Activated CD4-positive, alpha-beta T cell treated with anti-CD3 and anti-CD28 coated beads, Interleukin-2, amount 50 U/mL, for 1 hour (primary cell): ENCODE measurements at regions not wholly inside any gene's neighbourhood (a gene's known extent, or its start where the extent isn't known, plus 50 kb on each side); places are given as distances from the start of the nearest gene placed in this dataset.
"Not testable (repeated sequence)": the region's sequence is repeated elsewhere in the genome, so short reads cannot be mapped to it uniquely, and the experiment has no call there.

ENCODE experiments used
- DNase-seq: peaks from one replicate; pipeline ENCODE4 v3.0.0-alpha.2; 2020

GRCh38 chr11:87628957-87629356, 546.3 kb downstream of the RAB38 start:
- no peak for DNase-seq

- no peak for DNase-seq
These were observed 547.1 kb downstream of the RAB38 start for GRCh38 chr11:87628026-87628580.

- DNase-seq: not testable (repeated sequence)
These were observed 551.5 kb downstream of the RAB38 start for GRCh38 chr11:87623531-87624365.

GRCh38 chr11:87616511-87616910, 558.7 kb downstream of the RAB38 start:
- no peak for DNase-seq

DNA sequence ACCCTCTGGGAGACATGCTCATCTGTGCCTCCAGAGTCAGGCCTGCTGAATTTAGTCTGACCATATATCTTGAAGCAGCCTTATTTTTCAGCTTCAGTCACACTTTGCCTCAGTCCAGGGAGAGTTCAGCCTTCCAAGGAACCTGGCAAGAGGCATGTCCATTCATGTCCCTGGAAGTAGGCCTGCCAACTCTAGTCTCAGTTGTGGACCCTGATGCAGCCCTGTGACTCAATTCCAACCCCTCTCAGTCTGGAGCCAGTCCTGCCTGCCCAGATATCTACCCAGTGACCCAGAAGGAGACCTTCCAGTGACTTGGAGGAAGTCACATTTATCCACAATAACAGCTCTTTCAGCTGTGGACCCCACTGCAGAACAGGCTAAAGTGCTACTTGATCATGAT, 566.6 kb downstream of the TMEM135 start:
- DNase-seq: no peak

DNA sequence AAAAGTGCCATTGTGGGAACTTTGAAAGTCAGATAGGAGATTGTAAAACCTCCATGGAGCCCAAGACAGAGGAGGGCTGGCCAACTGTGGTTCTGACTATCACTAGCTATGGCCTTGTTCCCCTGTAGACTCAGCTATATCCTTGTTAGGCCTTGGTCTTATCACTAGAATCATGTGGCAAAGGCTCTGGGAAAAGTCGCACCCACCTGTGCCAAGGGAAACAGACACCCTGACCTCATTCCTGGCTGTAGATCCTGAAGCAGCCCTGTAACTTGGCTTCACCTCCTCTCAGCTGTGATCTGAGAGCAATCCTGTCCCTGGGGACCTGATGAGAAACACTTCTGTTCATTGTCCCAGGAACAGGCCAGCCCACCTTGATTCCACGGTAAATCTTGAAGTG, 566.2 kb downstream of the TMEM135 start:
- no peak for DNase-seq

GRCh38 chr11:87602776-87603175, 565.0 kb downstream of the TMEM135 start:
- no peak for DNase-seq

DNA sequence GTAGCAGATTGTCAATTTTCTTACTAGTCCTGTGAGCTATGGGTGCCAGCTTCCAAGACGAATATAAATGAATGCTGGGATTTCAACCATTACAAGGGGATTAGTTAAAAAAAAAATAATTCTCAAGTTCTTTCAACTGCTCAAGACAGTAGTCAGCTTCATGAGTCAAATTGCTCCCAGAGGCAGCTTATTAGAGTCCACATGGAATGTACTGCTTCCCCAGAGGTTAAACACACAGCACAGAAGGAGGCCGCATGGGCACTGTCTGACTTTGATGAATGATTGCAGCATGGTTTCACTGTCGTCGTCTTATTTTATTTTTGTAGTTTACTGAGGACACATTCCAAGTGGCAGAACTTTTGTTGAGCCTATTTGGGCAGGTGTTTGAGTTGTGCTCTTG, 563.2 kb downstream of the TMEM135 start:
- DNase-seq: no peak

DNA sequence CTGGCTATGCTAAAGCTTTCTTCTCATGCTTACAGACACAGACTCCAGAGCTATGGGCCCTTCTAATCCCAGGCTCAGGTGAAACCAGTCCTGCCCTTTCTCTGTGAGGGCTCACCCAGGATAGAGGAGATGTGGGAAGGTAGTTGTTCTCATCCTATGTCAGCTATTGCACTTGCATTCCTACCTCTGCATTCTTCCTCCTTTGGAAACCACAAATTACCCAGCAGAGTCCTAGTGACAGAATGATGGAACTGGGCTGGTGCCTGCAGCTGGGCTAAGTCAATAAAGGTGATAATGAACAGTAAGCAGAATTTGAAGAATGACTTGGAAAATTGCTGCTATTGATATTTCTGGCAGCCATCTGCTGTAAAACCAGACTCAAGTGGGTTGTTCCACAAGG, 560.0 kb downstream of the TMEM135 start:
- DNase-seq: no peak

GRCh38 chr11:87596176-87596575, 558.4 kb downstream of the TMEM135 start:
- DNase-seq: no peak

- DNase-seq: no peak
These were observed 551.3 kb downstream of the TMEM135 start for GRCh38 chr11:87589082-87589481.

- not testable (repeated sequence) for DNase-seq
These were observed 547.9 kb downstream of the TMEM135 start for GRCh38 chr11:87585613-87586012.

- DNase-seq: no peak
These were observed 546.2 kb downstream of the TMEM135 start for GRCh38 chr11:87583931-87584330.

DNA sequence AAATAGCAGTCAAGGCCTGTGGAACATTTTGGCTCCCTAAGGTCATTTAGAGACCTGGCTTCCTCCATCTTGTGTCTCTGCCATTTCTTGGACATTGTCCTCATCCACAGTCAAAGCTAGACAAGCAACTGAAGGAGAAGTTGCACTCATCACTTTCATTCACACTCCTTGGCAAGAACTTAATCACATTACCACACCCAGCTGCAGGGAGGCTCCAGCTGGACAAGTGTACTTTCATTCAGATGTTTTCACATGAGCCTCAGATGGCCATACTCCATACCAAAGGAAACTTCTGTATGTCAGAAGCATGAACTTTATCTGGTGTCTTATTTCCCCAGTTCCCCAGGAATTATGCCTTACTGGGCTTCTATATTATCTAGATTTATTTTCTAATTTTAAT, 537.4 kb downstream of the TMEM135 start:
- DNase-seq: no peak

GRCh38 chr11:87574193-87574592, 536.5 kb downstream of the TMEM135 start:
- DNase-seq: no peak

DNA sequence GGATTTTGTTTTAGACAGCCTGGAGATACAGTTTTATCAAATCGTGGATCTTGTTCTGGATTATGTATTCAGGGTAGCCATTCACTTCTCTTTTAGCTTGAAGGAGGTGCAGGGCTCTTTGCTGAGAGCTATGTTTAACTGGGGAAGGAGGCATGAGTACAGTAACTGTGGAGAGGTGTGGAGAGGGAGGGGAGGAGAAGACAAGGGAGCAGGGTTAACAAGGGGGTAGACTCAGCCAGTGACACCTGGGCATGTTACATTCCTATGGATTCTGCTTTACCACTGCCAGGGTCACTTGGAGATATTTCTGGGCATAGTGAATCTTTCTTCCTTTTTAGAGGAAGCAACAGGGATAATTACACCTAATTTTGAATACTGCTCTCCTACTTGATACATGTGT, 536.0 kb downstream of the TMEM135 start:
- DNase-seq: no peak

GRCh38 chr11:87572881-87573280, 535.1 kb downstream of the TMEM135 start:
- DNase-seq: no peak

DNA sequence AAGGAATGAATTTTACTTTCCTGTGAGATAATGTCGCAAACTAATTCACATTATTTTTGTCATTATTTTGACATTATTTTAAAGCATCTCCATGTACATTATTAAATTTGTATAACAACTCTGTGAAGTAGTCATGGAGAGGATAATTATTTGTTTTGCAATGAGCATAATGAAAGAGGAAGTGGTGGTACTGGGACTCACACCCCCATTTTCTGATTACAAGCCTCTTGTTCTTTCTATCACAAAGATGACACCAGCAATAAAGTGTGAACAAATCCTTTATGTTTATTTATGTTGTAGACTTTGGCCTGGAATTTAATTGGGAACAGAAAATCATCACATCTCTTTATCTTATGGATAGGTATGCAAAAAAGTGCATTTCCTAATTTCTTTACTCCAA, 522.6 kb downstream of the TMEM135 start:
- DNase-seq: no peak

DNA sequence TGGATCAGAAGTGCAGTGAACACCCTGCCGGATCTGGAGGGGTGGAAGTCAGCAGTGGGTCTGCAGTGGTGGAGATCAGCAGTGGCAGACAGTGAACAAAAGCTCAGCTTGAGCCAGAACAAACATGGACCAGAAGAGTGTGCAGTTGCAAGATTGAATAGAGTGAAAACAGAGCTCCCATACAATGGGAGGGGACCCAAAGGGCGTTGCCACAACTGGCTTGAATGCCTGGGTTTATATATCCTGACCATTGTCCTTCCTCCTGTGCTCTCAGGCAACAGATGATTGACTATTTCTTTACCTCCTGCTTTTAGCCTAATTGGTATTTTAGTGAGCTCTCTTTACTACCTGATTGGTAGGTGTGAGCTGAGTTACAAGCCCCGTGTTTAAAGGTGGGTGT, 522.1 kb downstream of the TMEM135 start:
- DNase-seq: not testable (repeated sequence)

GRCh38 chr11:87555101-87555500, 517.4 kb downstream of the TMEM135 start:
- no peak for DNase-seq

- no peak for DNase-seq
These were observed 511.1 kb downstream of the TMEM135 start for GRCh38 chr11:87548797-87549196.

DNA sequence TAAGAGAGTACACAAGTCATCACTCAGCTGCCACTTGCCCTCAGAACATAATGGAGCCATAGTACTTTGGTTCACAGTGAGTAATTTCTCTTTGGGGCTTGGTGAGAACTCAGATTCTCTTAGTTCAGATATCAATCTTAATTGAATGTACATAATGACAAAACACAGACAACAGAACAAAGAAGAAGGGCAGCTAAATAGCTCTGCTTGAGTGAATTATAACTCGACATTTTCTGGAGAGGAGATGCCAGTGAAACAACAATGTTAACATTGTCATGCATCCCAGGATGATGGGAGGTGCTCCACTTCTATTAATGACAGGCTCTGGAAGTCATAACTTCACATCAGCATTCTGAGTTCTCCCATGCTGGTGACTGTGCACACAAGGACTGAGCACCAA, 508.1 kb downstream of the TMEM135 start:
- DNase-seq: no peak

DNA sequence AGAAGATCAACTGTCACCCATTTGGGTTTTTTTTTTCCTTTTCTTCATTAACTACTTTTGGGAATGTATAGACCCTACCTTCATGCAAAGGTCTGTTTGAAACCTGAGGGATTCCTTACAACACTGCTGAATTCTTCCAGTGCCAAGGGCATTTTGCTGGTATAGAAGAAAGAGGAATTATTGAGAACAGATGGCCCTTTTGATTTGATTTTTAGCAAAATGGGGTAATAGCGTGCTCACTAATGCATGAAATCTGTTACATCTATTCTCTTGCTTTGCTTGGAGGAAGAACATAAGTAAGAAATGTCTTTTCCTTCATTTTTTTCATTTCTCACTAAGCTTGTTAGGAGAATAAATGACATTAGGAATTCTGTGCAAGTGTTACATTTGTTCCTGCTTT, 501.9 kb downstream of the TMEM135 start:
- no peak for DNase-seq

GRCh38 chr11:87536565-87536964, 498.8 kb downstream of the TMEM135 start:
- no peak for DNase-seq

GRCh38 chr11:87536016-87536415, 498.3 kb downstream of the TMEM135 start:
- no peak for DNase-seq
